NB4 (cell line): ENCODE measurements at regions not wholly inside any gene's neighbourhood (a gene's known extent, or its start where the extent isn't known, plus 50 kb on each side); places are given as distances from the start of the nearest gene placed in this dataset.

Experiments
- DNase-seq: peaks from one replicate; pipeline ENCODE4 v3.0.0; 2010; ENCODE audit warnings: low read depth
- H3K4me3 ChIP-seq: one replicate; pipeline ENCODE4 v1.5.1; 2011; ENCODE audit warnings: mild to moderate bottlenecking, low read depth, low read length, moderate library complexity
- CTCF ChIP-seq: IDR thresholded peaks from one replicate; pipeline ENCODE4 v1.5.1; 2012; ENCODE audit warnings: low read depth, low read length
- MAX ChIP-seq: IDR thresholded peaks from 2 replicates; pipeline ENCODE4 v1.6.1; 2011; ENCODE audit warnings: low read depth, low read length
- MYC ChIP-seq: IDR thresholded peaks from 2 replicates; pipeline ENCODE4 v1.6.1; 2011; ENCODE audit warnings: low read depth, low read length
- POLR2A ChIP-seq: IDR thresholded peaks from 2 replicates; pipeline ENCODE4 v1.6.1; 2011; ENCODE audit warnings: mild to moderate bottlenecking; ENCODE audit not compliant: insufficient read length; ENCODE audit errors: extremely low read depth

GRCh38 chr3:154745929-154746328, 315.9 kb upstream of the GPR149 start:
- H3K4me3 ChIP-seq, result no peak overlapping the region
- no peak for TF ChIP-seq MAX
- no peak for TF ChIP-seq MYC
- no peak for TF ChIP-seq CTCF
- no peak for TF ChIP-seq POLR2A
- no peak for DNase-seq

GRCh38 chr3:154745122-154745521, 315.1 kb upstream of the GPR149 start:
- no peak overlapping the region for H3K4me3 ChIP-seq

GRCh38 chr3:154743418-154743817, 313.4 kb upstream of the GPR149 start:
- no peak overlapping the region for H3K4me3 ChIP-seq
- DNase-seq, result no peak
- TF ChIP-seq CTCF, result no peak
- TF ChIP-seq POLR2A, result no peak
- no peak for TF ChIP-seq MYC
- no peak for TF ChIP-seq MAX

More at GRCh38 chr3:154745122-154745521, 315.1 kb upstream of the GPR149 start:
- TF ChIP-seq MYC (no peak), CTCF (no peak), POLR2A (no peak), MAX (no peak)
- no peak for DNase-seq

- no peak overlapping the region for H3K4me3 ChIP-seq
- TF ChIP-seq POLR2A, result no peak
- TF ChIP-seq CTCF, result no peak
- TF ChIP-seq MYC, result no peak
- no peak for TF ChIP-seq MAX
- no peak for DNase-seq
Measured at GRCh38 chr3:154734468-154734867, 304.5 kb upstream of the GPR149 start.

- TF ChIP-seq MAX (no peak), POLR2A (no peak), MYC (no peak), CTCF (no peak)
- DNase-seq, result no peak
- H3K4me3 ChIP-seq, result no peak overlapping the region
Measured at GRCh38 chr3:154730186-154730585, 300.2 kb upstream of the GPR149 start.

- DNase-seq, result no peak
- no peak overlapping the region for H3K4me3 ChIP-seq
- TF ChIP-seq POLR2A, result no peak
- TF ChIP-seq MYC, result no peak
- TF ChIP-seq CTCF, result no peak
- no peak for TF ChIP-seq MAX
Measured at GRCh38 chr3:154729741-154730140, 299.8 kb upstream of the GPR149 start.
